H1 (cell line): ENCODE measurements at regions not wholly inside any gene's neighbourhood (a gene's known extent, or its start where the extent isn't known, plus 50 kb on each side); places are given as distances from the start of the nearest gene placed in this dataset.

Source experiments
- CTCF ChIA-PET: fragments of 300-600 bp; sonication (Branson Sonifier 250); formaldehyde crosslinking; loops from one replicate; lab custom pipeline; 2021; ENCODE audit not compliant: partially characterized antibody; lab: Charles Lee
- POLR2A ChIA-PET: fragments of 300-600 bp; sonication (Branson Sonifier 250); formaldehyde crosslinking; loops from one replicate; lab custom pipeline; 2021; ENCODE audit warnings: inconsistent platforms; ENCODE audit not compliant: partially characterized antibody; lab: Charles Lee
- DNase-seq, 2 experiments: peaks; one replicate each; pipeline versions ENCODE4 v3.0.0 to v3.0.0-alpha.2; 2010 to 2022; ENCODE audit warnings: low spot score in 2 of 2, low read depth in 1 of 2, mixed read lengths in 1 of 2
- FAIRE-seq: peaks from 2 replicates; lab custom pipeline; 2011; peaks lifted over from hg19 to GRCh38; lab: Jason Lieb, UNC
- H2AFZ ChIP-seq: 2 replicates; pipeline ENCODE4 v1.8.1; 2012; ENCODE audit warnings: low read length, inconsistent platforms
- H2AK5ac ChIP-seq: 2 replicates; pipeline ENCODE4 v1.6.1; 2013; ENCODE audit warnings: low read depth, low read length
- H2BK120ac ChIP-seq: replicated peaks from 2 replicates; pipeline ENCODE3; 2013; ENCODE audit warnings: low read depth, low read length, inconsistent platforms
- H2BK12ac ChIP-seq: 2 replicates; pipeline ENCODE4 v1.6.1; 2013; ENCODE audit warnings: low read depth, low read length
- H2BK15ac ChIP-seq: 2 replicates; pipeline ENCODE4 v1.6.1; 2013; ENCODE audit warnings: low read length
- H2BK20ac ChIP-seq: 2 replicates; pipeline ENCODE4 v1.6.1; 2013; ENCODE audit warnings: low read length
- H2BK5ac ChIP-seq: 2 replicates; pipeline ENCODE4 v1.6.1; 2013; ENCODE audit warnings: low read depth, low read length
- H3K14ac ChIP-seq: 2 replicates; pipeline ENCODE4 v1.6.1; 2013; ENCODE audit warnings: inconsistent platforms; ENCODE audit not compliant: insufficient read length
- H3K18ac ChIP-seq: 2 replicates; pipeline ENCODE4 v1.6.1; 2013; ENCODE audit warnings: low read length; ENCODE audit errors: extremely low read depth
- H3K23ac ChIP-seq: 2 replicates; pipeline ENCODE4 v1.6.1; 2013; ENCODE audit warnings: inconsistent platforms; ENCODE audit not compliant: insufficient read length
- H3K23me2 ChIP-seq: 2 replicates; pipeline ENCODE4 v1.6.1; 2013; ENCODE audit warnings: low read depth, low read length
- H3K27ac ChIP-seq: 2 replicates; pipeline ENCODE4 v1.6.1; 2011; ENCODE audit warnings: low read depth, low read length, inconsistent platforms
- H3K27me3 ChIP-seq, 4 experiments: replicated peaks in 1 of 4; 1 replicate in 1 of 4; 2 replicates in 3 of 4; pipeline versions ENCODE4 v1.6.1 to v1.8.1; 2011 to 2013; ENCODE audit warnings: low read length in 3 of 4, mild to moderate bottlenecking in 3 of 4, inconsistent platforms in 2 of 4, mixed read lengths in 2 of 4, moderate library complexity in 1 of 4; ENCODE audit not compliant: control insufficient read depth in 3 of 4, insufficient read depth in 3 of 4; ENCODE audit errors: extremely low read depth in 1 of 4
- H3K36me3 ChIP-seq, 4 experiments: 2 replicates each; pipeline versions ENCODE4 v1.6.1 to v1.8.1; 2011 to 2013; ENCODE audit warnings: mild to moderate bottlenecking in 4 of 4, low read length in 3 of 4, moderate library complexity in 2 of 4, control low read depth in 1 of 4, inconsistent platforms in 1 of 4; ENCODE audit not compliant: insufficient read depth in 4 of 4, control insufficient read depth in 2 of 4
- H3K4ac ChIP-seq: replicated peaks from 2 replicates; pipeline ENCODE3; 2013; ENCODE audit warnings: low read length, low read depth, mixed read lengths, inconsistent platforms; ENCODE audit not compliant: insufficient read length
- H3K4me1 ChIP-seq, 4 experiments: replicated peaks in 1 of 4; 1 replicate in 1 of 4; 2 replicates in 3 of 4; pipeline versions ENCODE4 v1.6.1 to v1.8.1; 2011 to 2013; ENCODE audit warnings: low read length in 3 of 4, inconsistent platforms in 2 of 4, mixed read lengths in 1 of 4; ENCODE audit not compliant: insufficient read depth in 4 of 4, control insufficient read depth in 3 of 4
- H3K4me2 ChIP-seq, 2 experiments: 2 replicates each; pipeline versions ENCODE4 v1.6.1 to v1.8.1; 2011 to 2013; ENCODE audit warnings: low read depth in 2 of 2, low read length in 2 of 2, control low read depth in 1 of 2, inconsistent platforms in 1 of 2, mild to moderate bottlenecking in 1 of 2; ENCODE audit not compliant: insufficient read depth in 1 of 2
- H3K4me3 ChIP-seq, 4 experiments: fragments of 200-600, 300-600 bp in 1 of 4; sonication (generic), shearing (Covaris generic), sonication (Bioruptor Twin) in 1 of 4; 2 replicates each; pipeline versions ENCODE4 v1.5.1 to v1.8.1; 2011 to 2016; ENCODE audit warnings: low read length in 4 of 4, low read depth in 3 of 4, control low read depth in 2 of 4, inconsistent platforms in 2 of 4, mild to moderate bottlenecking in 2 of 4, mixed read lengths in 1 of 4, moderate library complexity in 1 of 4; ENCODE audit not compliant: insufficient read depth in 2 of 4; ENCODE audit errors: extremely low read depth in 1 of 4
- H3K56ac ChIP-seq: replicated peaks from 2 replicates; pipeline ENCODE3; 2013; ENCODE audit warnings: low read depth, mild to moderate bottlenecking, mixed read lengths, low read length, inconsistent platforms; ENCODE audit not compliant: insufficient read length
- H3K79me1 ChIP-seq: 2 replicates; pipeline ENCODE4 v1.6.1; 2013; ENCODE audit warnings: low read depth, low read length, control low read depth
- H3K79me2 ChIP-seq, 2 experiments: 2 replicates each; pipeline versions ENCODE4 v1.6.1 to v1.8.1; 2012 to 2013; ENCODE audit warnings: low read length in 2 of 2, mild to moderate bottlenecking in 2 of 2, inconsistent platforms in 1 of 2; ENCODE audit not compliant: insufficient read depth in 2 of 2, control insufficient read depth in 1 of 2
- H3K9ac ChIP-seq, 4 experiments: replicated peaks in 1 of 4; 1 replicate in 1 of 4; 2 replicates in 3 of 4; pipeline versions ENCODE4 v1.6.1 to v1.8.1; 2011 to 2013; ENCODE audit warnings: low read depth in 3 of 4, low read length in 3 of 4, control low read depth in 2 of 4, mild to moderate bottlenecking in 2 of 4, moderate library complexity in 2 of 4, inconsistent platforms in 1 of 4; ENCODE audit errors: extremely low read depth in 1 of 4
- H3K9me3 ChIP-seq, 2 experiments: 2 replicates each; pipeline versions ENCODE4 v1.6.1 to v1.8.1; 2012 to 2013; ENCODE audit warnings: mild to moderate bottlenecking in 2 of 2, moderate library complexity in 2 of 2, control low read depth in 1 of 2, inconsistent platforms in 1 of 2, low read depth in 1 of 2, low read length in 1 of 2, mixed read lengths in 1 of 2; ENCODE audit not compliant: insufficient read depth in 2 of 2
- H4K20me1 ChIP-seq, 2 experiments: replicated peaks in 1 of 2; 2 replicates each; pipeline versions ENCODE3 to v1.8.1; 2011 to 2013; ENCODE audit warnings: inconsistent platforms in 2 of 2, low read length in 2 of 2, mild to moderate bottlenecking in 1 of 2; ENCODE audit not compliant: insufficient read depth in 2 of 2, control insufficient read depth in 1 of 2
- H4K5ac ChIP-seq: 2 replicates; pipeline ENCODE4 v1.6.1; 2013; ENCODE audit warnings: low read length, low read depth, mixed read lengths, inconsistent platforms; ENCODE audit not compliant: insufficient read length
- H4K8ac ChIP-seq: 2 replicates; pipeline ENCODE4 v1.8.0; 2013; ENCODE audit warnings: mild to moderate bottlenecking, moderate library complexity, low read length, inconsistent platforms; ENCODE audit not compliant: insufficient read depth; ENCODE audit errors: extremely low read depth
- H4K91ac ChIP-seq: replicated peaks from 2 replicates; pipeline ENCODE3; 2013; ENCODE audit warnings: low read length, mixed read lengths, inconsistent platforms; ENCODE audit not compliant: insufficient read length
- CHD2 ChIP-seq: IDR thresholded peaks from 2 replicates; pipeline ENCODE4 v1.6.1; 2012; ENCODE audit warnings: low read length, improper control_type of control experiment
- GABPA ChIP-seq: IDR thresholded peaks from 2 replicates; pipeline ENCODE4 v1.6.1; 2011; ENCODE audit warnings: mild to moderate bottlenecking, low read length, moderate library complexity, borderline replicate concordance; ENCODE audit not compliant: insufficient read depth
- HDAC2 ChIP-seq, 2 experiments: fragments of 300-600 bp in 1 of 2; sonication (generic) in 1 of 2; IDR thresholded peaks; 2 replicates each; pipeline ENCODE4 v1.6.1; 2011 to 2012; ENCODE audit warnings: low read depth in 2 of 2, low read length in 2 of 2, mild to moderate bottlenecking in 2 of 2, moderate library complexity in 2 of 2, borderline replicate concordance in 1 of 2, inconsistent platforms in 1 of 2
- KDM5A ChIP-seq: fragments of 200-600 bp; IDR thresholded peaks from 2 replicates; pipeline ENCODE4 v1.7.1; 2012; ENCODE audit warnings: mild to moderate bottlenecking, low read length, inconsistent platforms, mixed read lengths
- MAFK ChIP-seq: IDR thresholded peaks from 2 replicates; pipeline ENCODE4 v1.6.1; 2012; ENCODE audit warnings: low read depth, mild to moderate bottlenecking, improper control_type of control experiment, low read length
- POU5F1 ChIP-seq: IDR thresholded peaks from 2 replicates; pipeline ENCODE4 v1.6.1; 2011; ENCODE audit warnings: low read depth, mild to moderate bottlenecking, low read length, moderate library complexity
- SAP30 ChIP-seq: fragments of 300-600 bp; sonication (generic); IDR thresholded peaks from 2 replicates; pipeline ENCODE4 v1.7.1; 2012; ENCODE audit warnings: low read length, moderate library complexity, mild to moderate bottlenecking, inconsistent platforms; ENCODE audit not compliant: insufficient read depth, insufficient replicate concordance
- SRF ChIP-seq: IDR thresholded peaks from 2 replicates; pipeline ENCODE4 v1.6.1; 2011; ENCODE audit warnings: mild to moderate bottlenecking, low read depth, low read length, moderate library complexity
- SUZ12 ChIP-seq: fragments of 200-600 bp; sonication (generic); IDR thresholded peaks from 2 replicates; pipeline ENCODE4 v1.6.1; 2012; ENCODE audit warnings: mild to moderate bottlenecking, inconsistent platforms, low read length, moderate library complexity, mixed read lengths
- TBP ChIP-seq: IDR thresholded peaks from 2 replicates; pipeline ENCODE4 v1.6.1; 2011; ENCODE audit warnings: low read depth, low read length, improper control_type of control experiment
- TCF12 ChIP-seq: IDR thresholded peaks from 2 replicates; pipeline ENCODE4 v1.6.1; 2011; ENCODE audit warnings: low read depth, mild to moderate bottlenecking, low read length
- TEAD4 ChIP-seq: IDR thresholded peaks from 2 replicates; pipeline ENCODE4 v1.6.1; 2012; ENCODE audit warnings: low read depth, low read length, inconsistent platforms, mixed read lengths
- WGBS, 2 experiments: shearing (Covaris generic) in 1 of 2; methylation state at CpG; one replicate each; pipeline versions ENCODE4 v1.1.6 to v1.1.7; 2013 to 2015; ENCODE audit warnings: low lambda C conversion rate in 2 of 2, mixed read lengths in 2 of 2, inconsistent platforms in 1 of 2, low coverage in 1 of 2, missing lambda C conversion rate in 1 of 2; ENCODE audit not compliant: insufficient replicate concordance in 2 of 2, insufficient coverage in 1 of 2, insufficient read length in 1 of 2; ENCODE audit errors: extremely low coverage in 1 of 2, missing lambda C conversion rate in 1 of 2; 5-methylcytosine and 5-hydroxymethylcytosine counted together

DNA sequence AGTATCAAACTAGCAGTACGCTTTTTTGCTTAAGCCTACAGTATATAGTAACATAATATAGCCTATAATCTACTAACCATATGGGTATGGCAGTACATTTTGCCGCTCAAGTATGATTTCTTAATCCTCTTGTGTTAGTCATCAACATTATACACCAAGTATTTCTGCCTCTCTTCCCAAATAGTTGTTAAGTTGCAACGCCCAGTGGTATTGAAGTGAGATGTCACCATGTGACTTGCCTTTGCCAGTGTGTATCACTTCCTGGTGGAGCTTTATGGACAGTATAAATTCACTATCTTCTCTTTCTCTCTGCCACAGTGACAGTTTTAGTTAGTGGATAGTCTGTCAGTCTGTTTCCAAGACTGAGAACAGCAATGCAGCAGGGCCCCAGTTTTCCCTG, 535.5 kb downstream of the PDHA2 start:
- ChIA-PET POLR2A (no interaction called here), CTCF (no interaction called here)
- no peak overlapping the region for H2BK15ac ChIP-seq
- TF ChIP-seq SUZ12 (no peak), CHD2 (no peak), SAP30 (no peak), POU5F1 (no peak), KDM5A (no peak), GABPA (no peak), HDAC2 (IDR thresholded peaks at IDR 0.05; ENCODE audit: borderline replicate concordance in 1 of 2, low read depth in 2 of 2, low read length in 2 of 2) (no peak), SRF (no peak), TBP (no peak), TCF12 (no peak), TEAD4 (no peak), MAFK (no peak)
- no peak overlapping the region for H4K8ac ChIP-seq
- 0 out of 4 replicates have a peak, but pooled peaks cover 0 to 2% of the 10 kb centered on the region in 2 experiments for H3K9me3 ChIP-seq
- no peaks in the 10 kb centered on the region for H3K79me1 ChIP-seq
- H3K36me3 ChIP-seq = no peaks in the 10 kb centered on the region
- DNase-seq (no peak), FAIRE-seq (no peak)
- H3K23me2 ChIP-seq = no peaks in the 10 kb centered on the region
- peak overlapping the region; percentile 58; the same call in 1 of the 2 replicates for H2AFZ ChIP-seq
- no peaks in the 10 kb centered on the region for H3K4me1 ChIP-seq
- no peak overlapping the region for H2BK120ac ChIP-seq
- WGBS, 2 experiments = 87% methylated on average over 3 of the region's 3 CpGs; no CpG with 5 or more reads in 1 of the 2 experiments
- no peak overlapping the region for H3K14ac ChIP-seq
- H2BK20ac ChIP-seq = no peak overlapping the region
- no peaks in the 10 kb centered on the region for H4K20me1 ChIP-seq
- no peak overlapping the region for H2BK12ac ChIP-seq
- H3K79me2 ChIP-seq = no peaks in the 10 kb centered on the region
- no peak overlapping the region for H3K9ac ChIP-seq
- H3K27ac ChIP-seq = no peak overlapping the region
- no peak overlapping the region for H3K23ac ChIP-seq
- no peak overlapping the region for H4K91ac ChIP-seq
- no peak overlapping the region for H2BK5ac ChIP-seq
- no peak overlapping the region for H2AK5ac ChIP-seq
- no peak overlapping the region for H3K18ac ChIP-seq
- H3K56ac ChIP-seq = no peak overlapping the region
- no peak overlapping the region for H3K4me3 ChIP-seq
- H4K5ac ChIP-seq = no peak overlapping the region
- no peak overlapping the region for H3K4me2 ChIP-seq
- H3K4ac ChIP-seq = no peak overlapping the region
- peaks cover 0 to 3% (median 0%) of the 10 kb centered on the region in 4 experiments; a peak in 1 of 7 replicates for H3K27me3 ChIP-seq
